OCI-LY1 (cell line): ENCODE measurements at regions not wholly inside any gene's neighbourhood (a gene's known extent, or its start where the extent isn't known, plus 50 kb on each side); places are given as distances from the start of the nearest gene placed in this dataset.

Experiments
- EZH2 ChIP-seq: fragments of 200-600 bp; sonication (generic), shearing (Covaris generic); IDR thresholded peaks from 2 replicates; pipeline ENCODE4 v1.8.0; 2017; ENCODE audit warnings: borderline replicate concordance, mixed run types, mild to moderate bottlenecking, antibody characterized with exemption, low read length, moderate library complexity, mixed read lengths
- TF ChIP-seq, protein P1 (sequence below): fragments of 200-600 bp; sonication (generic), shearing (Covaris generic); IDR thresholded peaks from 2 replicates; pipeline ENCODE4 v1.5.1; 2017; ENCODE audit warnings: mild to moderate bottlenecking, antibody characterized with exemption, low read length, moderate library complexity, mixed read lengths

DNA sequence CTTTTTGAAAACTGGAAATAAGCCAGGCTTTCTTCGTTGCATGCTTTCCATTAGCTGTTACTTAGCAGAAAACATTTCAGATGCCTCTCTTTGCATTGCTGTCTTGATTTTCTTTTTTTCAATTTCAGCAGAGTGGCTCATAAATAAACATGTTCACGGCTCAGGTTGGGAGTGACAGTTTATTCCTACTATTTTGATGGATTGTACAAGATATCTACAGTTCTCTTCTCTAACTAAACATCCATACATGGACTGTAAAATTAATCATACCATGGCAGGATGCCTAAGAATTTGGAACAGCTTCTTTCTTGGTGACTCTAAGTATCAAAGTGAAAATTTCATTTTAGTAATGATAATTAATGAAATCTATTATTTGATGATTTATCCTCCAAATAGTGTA, 130.5 kb upstream of the EPHA7 start:
- TF ChIP-seq, protein P1, sequence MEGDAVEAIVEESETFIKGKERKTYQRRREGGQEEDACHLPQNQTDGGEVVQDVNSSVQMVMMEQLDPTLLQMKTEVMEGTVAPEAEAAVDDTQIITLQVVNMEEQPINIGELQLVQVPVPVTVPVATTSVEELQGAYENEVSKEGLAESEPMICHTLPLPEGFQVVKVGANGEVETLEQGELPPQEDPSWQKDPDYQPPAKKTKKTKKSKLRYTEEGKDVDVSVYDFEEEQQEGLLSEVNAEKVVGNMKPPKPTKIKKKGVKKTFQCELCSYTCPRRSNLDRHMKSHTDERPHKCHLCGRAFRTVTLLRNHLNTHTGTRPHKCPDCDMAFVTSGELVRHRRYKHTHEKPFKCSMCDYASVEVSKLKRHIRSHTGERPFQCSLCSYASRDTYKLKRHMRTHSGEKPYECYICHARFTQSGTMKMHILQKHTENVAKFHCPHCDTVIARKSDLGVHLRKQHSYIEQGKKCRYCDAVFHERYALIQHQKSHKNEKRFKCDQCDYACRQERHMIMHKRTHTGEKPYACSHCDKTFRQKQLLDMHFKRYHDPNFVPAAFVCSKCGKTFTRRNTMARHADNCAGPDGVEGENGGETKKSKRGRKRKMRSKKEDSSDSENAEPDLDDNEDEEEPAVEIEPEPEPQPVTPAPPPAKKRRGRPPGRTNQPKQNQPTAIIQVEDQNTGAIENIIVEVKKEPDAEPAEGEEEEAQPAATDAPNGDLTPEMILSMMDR, result no peak
- TF ChIP-seq EZH2, result no peak
